RWPE2 (cell line): ENCODE measurements at regions not wholly inside any gene's neighbourhood (a gene's known extent, or its start where the extent isn't known, plus 50 kb on each side); places are given as distances from the start of the nearest gene placed in this dataset.
"Not testable (repeated sequence)": the region's sequence is repeated elsewhere in the genome, so short reads cannot be mapped to it uniquely, and the experiment has no call there.

ENCODE experiments used
- ATAC-seq: fragments of 200-7000 bp; cut with Tn5 transposase; 3 replicates; pipeline ENCODE4 v1.9.1; 2021; ENCODE audit warnings: low read depth
- DNase-seq: peaks from one replicate; pipeline ENCODE4 v3.0.0-alpha.2; 2020; ENCODE audit warnings: low spot score
- H3K27ac ChIP-seq: fragments of 450-650 bp; 2 replicates; pipeline ENCODE4 v1.5.1; 2017; ENCODE audit warnings: mild to moderate bottlenecking; ENCODE audit not compliant: poor library complexity, severe bottlenecking
- H3K27me3 ChIP-seq: fragments of 250-450 bp; sonication (Bioruptor Pico); 2 replicates; pipeline ENCODE4 v1.5.1; 2021; ENCODE audit warnings: mild to moderate bottlenecking, moderate library complexity; ENCODE audit not compliant: insufficient read depth, poor library complexity, severe bottlenecking
- H3K36me3 ChIP-seq: fragments of 250-450 bp; sonication (Bioruptor Pico); 2 replicates; pipeline ENCODE4 v1.5.1; 2020; ENCODE audit warnings: low read depth, mild to moderate bottlenecking, moderate library complexity
- H3K4me1 ChIP-seq: fragments of 250-450 bp; sonication (Bioruptor Pico); 2 replicates; pipeline ENCODE4 v1.5.1; 2021; ENCODE audit warnings: mild to moderate bottlenecking, moderate library complexity; ENCODE audit not compliant: insufficient read depth, poor library complexity, severe bottlenecking
- H3K4me3 ChIP-seq: fragments of 250-450 bp; sonication (Bioruptor Pico); 2 replicates; pipeline ENCODE4 v1.5.1; 2021; ENCODE audit warnings: mild to moderate bottlenecking, moderate library complexity; ENCODE audit not compliant: severe bottlenecking
- H3K9me3 ChIP-seq: fragments of 250-450 bp; sonication (Bioruptor Pico); 2 replicates; pipeline ENCODE4 v1.5.1; 2021; ENCODE audit warnings: mild to moderate bottlenecking, moderate library complexity; ENCODE audit not compliant: severe bottlenecking
- TF ChIP-seq, protein P1 (sequence below): fragments of 450-650 bp; IDR thresholded peaks from one replicate; pipeline ENCODE4 v1.5.1; 2017; ENCODE audit warnings: mild to moderate bottlenecking, moderate library complexity; ENCODE audit not compliant: poor library complexity, severe bottlenecking

DNA sequence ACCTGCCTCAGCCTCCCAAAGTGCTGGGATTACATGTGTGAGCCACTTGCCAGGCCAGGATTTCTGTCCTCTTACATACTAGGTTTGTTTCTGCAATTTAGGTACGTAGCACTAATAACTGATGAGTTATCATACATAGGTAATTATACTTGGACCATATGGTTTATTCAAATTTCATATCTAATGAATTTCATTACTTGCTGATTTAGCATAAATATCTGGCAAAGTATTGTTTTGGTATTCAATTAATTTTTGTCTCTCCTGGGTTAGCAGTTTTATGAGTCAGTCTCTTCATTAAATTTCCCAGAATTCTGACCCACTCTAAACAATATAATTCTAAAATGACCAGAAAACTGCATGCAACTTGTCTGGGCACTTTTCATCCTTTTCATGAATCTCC is 2146.5 kb downstream of the TP53TG3F start:
- TF ChIP-seq, protein P1, sequence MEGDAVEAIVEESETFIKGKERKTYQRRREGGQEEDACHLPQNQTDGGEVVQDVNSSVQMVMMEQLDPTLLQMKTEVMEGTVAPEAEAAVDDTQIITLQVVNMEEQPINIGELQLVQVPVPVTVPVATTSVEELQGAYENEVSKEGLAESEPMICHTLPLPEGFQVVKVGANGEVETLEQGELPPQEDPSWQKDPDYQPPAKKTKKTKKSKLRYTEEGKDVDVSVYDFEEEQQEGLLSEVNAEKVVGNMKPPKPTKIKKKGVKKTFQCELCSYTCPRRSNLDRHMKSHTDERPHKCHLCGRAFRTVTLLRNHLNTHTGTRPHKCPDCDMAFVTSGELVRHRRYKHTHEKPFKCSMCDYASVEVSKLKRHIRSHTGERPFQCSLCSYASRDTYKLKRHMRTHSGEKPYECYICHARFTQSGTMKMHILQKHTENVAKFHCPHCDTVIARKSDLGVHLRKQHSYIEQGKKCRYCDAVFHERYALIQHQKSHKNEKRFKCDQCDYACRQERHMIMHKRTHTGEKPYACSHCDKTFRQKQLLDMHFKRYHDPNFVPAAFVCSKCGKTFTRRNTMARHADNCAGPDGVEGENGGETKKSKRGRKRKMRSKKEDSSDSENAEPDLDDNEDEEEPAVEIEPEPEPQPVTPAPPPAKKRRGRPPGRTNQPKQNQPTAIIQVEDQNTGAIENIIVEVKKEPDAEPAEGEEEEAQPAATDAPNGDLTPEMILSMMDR: no peak
- Histone ChIP-seq H3K27me3 (no peaks in the 10 kb centered on the region), H3K27ac (no peak overlapping the region), H3K36me3 (no peaks in the 10 kb centered on the region), H3K9me3 (no peaks in the 10 kb centered on the region), H3K4me3 (no peak overlapping the region), H3K4me1 (no peaks in the 10 kb centered on the region)
- DNase-seq: no peak
- no peak for ATAC-seq

DNA sequence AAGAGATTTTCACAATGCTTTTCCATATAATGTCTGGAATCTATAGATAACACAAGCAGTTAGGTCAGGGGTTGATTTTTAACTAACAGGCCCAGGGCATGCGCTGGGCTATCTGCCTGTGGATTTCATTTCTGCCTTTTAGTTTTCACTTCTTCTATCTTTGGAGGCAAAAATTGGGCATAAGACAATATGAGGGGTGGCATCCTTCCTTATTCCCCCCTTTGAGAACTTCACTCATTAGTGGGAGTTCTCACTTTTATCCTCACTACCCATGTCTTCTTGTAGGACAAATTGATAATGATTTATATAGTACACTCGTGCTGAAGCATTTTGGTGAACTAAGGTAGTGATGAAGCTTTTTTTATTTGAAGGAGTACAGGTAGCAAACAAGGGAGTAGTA is 2155.5 kb downstream of the TP53TG3F start:
- H3K27me3 ChIP-seq, H3K4me1 ChIP-seq, H3K36me3 ChIP-seq, DNase-seq, H3K9me3 ChIP-seq, ATAC-seq, H3K4me3 ChIP-seq, H3K27ac ChIP-seq: not testable (repeated sequence)

DNA sequence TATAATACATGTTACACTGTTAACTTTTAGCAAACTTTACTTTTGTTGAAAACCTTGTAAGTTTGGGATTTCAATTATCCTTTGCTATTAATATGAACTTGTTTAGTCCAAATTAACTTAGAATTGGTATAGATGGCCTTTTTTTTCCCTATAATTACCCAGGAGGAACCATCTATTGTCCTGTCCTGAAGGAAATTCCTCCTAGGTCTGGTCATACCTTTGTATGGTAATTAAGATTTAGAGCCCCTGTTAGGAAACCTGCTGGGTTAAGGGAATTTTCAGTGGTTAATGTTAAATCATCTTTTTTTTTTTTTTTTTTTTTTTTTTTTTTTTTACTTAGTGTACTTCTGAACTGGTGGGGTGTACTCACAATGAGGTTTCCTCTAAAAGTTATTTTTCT is 2159.8 kb downstream of the TP53TG3F start:
- not testable (repeated sequence) for H3K4me1 ChIP-seq, H3K36me3 ChIP-seq, H3K9me3 ChIP-seq, H3K4me3 ChIP-seq, ATAC-seq, H3K27ac ChIP-seq, H3K27me3 ChIP-seq, DNase-seq

DNA sequence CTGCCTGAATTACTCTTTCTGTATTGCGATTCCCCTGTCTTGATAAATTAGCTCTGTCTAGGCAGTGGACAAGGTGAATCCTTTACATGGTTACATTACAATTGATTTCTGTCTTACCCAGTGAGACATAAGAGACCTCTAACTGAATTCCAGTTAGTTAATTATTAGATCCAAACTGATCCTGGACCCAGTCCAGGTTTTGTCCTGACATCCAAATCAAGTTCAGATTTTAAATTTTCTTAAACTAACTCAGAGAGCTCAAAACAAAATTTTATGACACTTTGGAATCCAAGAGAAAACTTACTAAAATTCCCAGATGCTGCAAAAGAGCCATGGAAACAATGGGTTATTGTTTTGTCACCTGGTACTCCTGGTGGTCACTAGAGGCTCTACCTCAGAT is 2166.6 kb downstream of the TP53TG3F start:
- Histone ChIP-seq H3K36me3 (no peaks in the 10 kb centered on the region), H3K27ac (no peak overlapping the region), H3K4me1 (no peaks in the 10 kb centered on the region), H3K27me3 (no peaks in the 10 kb centered on the region), H3K9me3 (no peaks in the 10 kb centered on the region), H3K4me3 (no peak overlapping the region)
- DNase-seq (no peak), ATAC-seq (no peak)
- TF ChIP-seq, protein P1: no peak

DNA sequence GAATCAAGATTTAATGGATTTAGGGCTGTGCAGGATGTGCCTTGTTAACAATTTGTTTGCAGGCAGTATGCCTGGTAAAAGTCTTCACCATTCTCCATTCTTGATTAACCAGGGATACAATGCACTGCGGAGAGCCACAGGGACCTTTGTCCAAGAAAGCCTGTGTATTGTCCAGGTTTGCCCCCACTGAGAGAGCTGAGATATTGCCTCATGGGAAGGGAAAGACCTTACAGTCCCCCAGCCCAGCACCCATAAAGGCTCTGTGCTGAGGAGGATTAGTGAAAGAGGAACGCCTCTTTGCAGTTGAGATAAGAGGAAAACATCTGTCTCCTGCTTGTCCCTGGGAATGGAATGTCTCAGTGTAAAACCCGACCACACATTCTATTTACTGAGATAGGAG is 2169.6 kb downstream of the TP53TG3F start:
- DNase-seq (no peak), ATAC-seq (no peak)
- Histone ChIP-seq H3K9me3 (no peaks in the 10 kb centered on the region), H3K27ac (no peak overlapping the region), H3K27me3 (no peaks in the 10 kb centered on the region), H3K4me1 (no peaks in the 10 kb centered on the region), H3K36me3 (no peaks in the 10 kb centered on the region), H3K4me3 (no peak overlapping the region)
- TF ChIP-seq, protein P1: no peak

DNA sequence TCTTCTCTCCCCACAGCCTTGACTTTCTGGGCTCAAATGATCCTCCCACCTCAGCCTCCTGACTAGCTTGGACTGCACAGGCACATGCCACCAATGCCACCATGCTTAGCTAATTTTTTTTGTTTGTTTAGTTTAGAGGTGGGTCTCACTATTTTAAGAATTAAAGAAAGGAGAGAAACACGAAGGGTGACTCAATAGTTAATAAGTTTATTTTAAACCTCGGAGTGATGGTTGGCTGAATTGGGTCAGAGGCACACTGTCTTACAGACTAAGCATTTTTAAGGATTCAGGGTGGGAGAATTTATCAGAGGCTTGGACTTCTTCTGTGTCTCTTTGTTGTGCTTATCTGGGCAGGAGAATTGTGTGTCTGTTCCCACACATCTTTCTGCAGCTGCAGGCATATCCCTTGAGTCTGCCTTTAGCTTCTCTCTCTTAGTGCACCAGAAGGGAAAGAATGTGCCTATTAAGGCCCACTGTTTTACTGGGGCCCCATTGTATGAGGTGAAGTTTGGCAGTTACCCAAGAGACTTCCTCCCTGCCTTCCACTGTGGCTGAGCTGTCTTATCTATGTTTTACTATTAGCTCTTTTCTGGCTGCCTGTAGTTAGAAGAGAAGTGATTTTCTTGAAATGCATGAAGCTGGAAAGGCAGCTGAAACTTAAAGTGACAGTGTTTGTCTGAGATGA is 2172.0 kb downstream of the TP53TG3F start:
- no peak for DNase-seq
- no peaks in the 10 kb centered on the region for H3K9me3 ChIP-seq

More for the DNA sequence above, 2172.0 kb downstream of the TP53TG3F start:
- no peaks in the 10 kb centered on the region for H3K4me1 ChIP-seq
- ATAC-seq: no peak
- TF ChIP-seq, protein P1: no peak
- H3K4me3 ChIP-seq: no peak overlapping the region
- no peaks in the 10 kb centered on the region for H3K36me3 ChIP-seq
- no peak overlapping the region for H3K27ac ChIP-seq
- H3K27me3 ChIP-seq: no peaks in the 10 kb centered on the region
